ENCODE measurements at regions not wholly inside any gene's neighbourhood (a gene's known extent, or its start where the extent isn't known, plus 50 kb on each side); places are given as distances from the start of the nearest gene placed in this dataset.
"Not testable (repeated sequence)": the region's sequence is repeated elsewhere in the genome, so short reads cannot be mapped to it uniquely, and the experiment has no call there.

GRCh38 chr4:42824278-42824977, 68.1 kb upstream of the GRXCR1 start:
- intact Hi-C loops (cut with micrococcal nuclease) = no loop called here

GRCh38 chr4:42821230-42821629, 71.3 kb upstream of the GRXCR1 start:
- intact Hi-C loops (cut with micrococcal nuclease) = no loop called here

GRCh38 chr4:42819863-42820514, 72.5 kb upstream of the GRXCR1 start:
- intact Hi-C loops (cut with micrococcal nuclease) = no loop called here

- intact Hi-C loops (cut with micrococcal nuclease) = no loop called here
Observed at GRCh38 chr4:42817913-42818312, 74.6 kb upstream of the GRXCR1 start.

GRCh38 chr4:42816880-42817400, 75.6 kb upstream of the GRXCR1 start:
- intact Hi-C loops (cut with micrococcal nuclease) = no loop called here

GRCh38 chr4:42816189-42816879, 76.2 kb upstream of the GRXCR1 start:
- intact Hi-C loops (cut with micrococcal nuclease) = no loop called here

- intact Hi-C loops (cut with micrococcal nuclease) = no loop called here
Observed at GRCh38 chr4:42809419-42810084, 83.0 kb upstream of the GRXCR1 start.

- intact Hi-C loops (cut with micrococcal nuclease) = no loop called here
Observed at GRCh38 chr4:42806303-42806835, 86.1 kb upstream of the GRXCR1 start.

- intact Hi-C loops (cut with micrococcal nuclease) = no loop called here
Observed at GRCh38 chr4:42789041-42789567, 103.4 kb upstream of the GRXCR1 start.

GRCh38 chr4:42787079-42787463, 105.4 kb upstream of the GRXCR1 start:
- intact Hi-C loops (cut with micrococcal nuclease) = no loop called here

- intact Hi-C loops (cut with micrococcal nuclease) = no loop called here
Observed at GRCh38 chr4:42786350-42787078, 106.0 kb upstream of the GRXCR1 start.

GRCh38 chr4:42785817-42786216, 106.7 kb upstream of the GRXCR1 start:
- intact Hi-C loops (cut with micrococcal nuclease) = no loop called here

- intact Hi-C loops (cut with micrococcal nuclease) = no loop called here
Observed at GRCh38 chr4:42781315-42781714, 111.2 kb upstream of the GRXCR1 start.

- intact Hi-C loops (cut with micrococcal nuclease) = no loop called here
Observed at GRCh38 chr4:42778349-42778748, 114.2 kb upstream of the GRXCR1 start.

- intact Hi-C loops (cut with micrococcal nuclease) = loop anchor here (1.0 kb wide), 1 partner anchor 200 kb away; no protein-coding TSS in a partner anchor
Observed at GRCh38 chr4:42768125-42768748, 111.3 kb upstream of the ATP8A1 start.

GRCh38 chr4:42767669-42768068, 110.8 kb upstream of the ATP8A1 start:
- intact Hi-C loops (cut with micrococcal nuclease) = loop anchor here (1.0 kb wide), 1 partner anchor 199 kb away; no protein-coding TSS in a partner anchor

GRCh38 chr4:42761804-42762203, 104.9 kb upstream of the ATP8A1 start:
- intact Hi-C loops (cut with micrococcal nuclease) = no loop called here

- intact Hi-C loops (cut with micrococcal nuclease) = not testable (repeated sequence)
Observed at GRCh38 chr4:42754965-42755364, 98.1 kb upstream of the ATP8A1 start.

GRCh38 chr4:42751587-42751986, 94.7 kb upstream of the ATP8A1 start:
- intact Hi-C loops (cut with micrococcal nuclease) = no loop called here

GRCh38 chr4:42750856-42751255, 94.0 kb upstream of the ATP8A1 start:
- intact Hi-C loops (cut with micrococcal nuclease) = loop anchor here (1.0 kb wide), 1 partner anchor 183 kb away; no protein-coding TSS in a partner anchor
